CD1c-positive myeloid dendritic cell (primary cell): ENCODE measurements at regions not wholly inside any gene's neighbourhood (a gene's known extent, or its start where the extent isn't known, plus 50 kb on each side); places are given as distances from the start of the nearest gene placed in this dataset.
"Not testable (repeated sequence)": the region's sequence is repeated elsewhere in the genome, so short reads cannot be mapped to it uniquely, and the experiment has no call there.

Experiments
- DNase-seq: peaks from one replicate; pipeline ENCODE4 v3.0.0-alpha.2; 2016; ENCODE audit errors: extremely low spot score

DNA sequence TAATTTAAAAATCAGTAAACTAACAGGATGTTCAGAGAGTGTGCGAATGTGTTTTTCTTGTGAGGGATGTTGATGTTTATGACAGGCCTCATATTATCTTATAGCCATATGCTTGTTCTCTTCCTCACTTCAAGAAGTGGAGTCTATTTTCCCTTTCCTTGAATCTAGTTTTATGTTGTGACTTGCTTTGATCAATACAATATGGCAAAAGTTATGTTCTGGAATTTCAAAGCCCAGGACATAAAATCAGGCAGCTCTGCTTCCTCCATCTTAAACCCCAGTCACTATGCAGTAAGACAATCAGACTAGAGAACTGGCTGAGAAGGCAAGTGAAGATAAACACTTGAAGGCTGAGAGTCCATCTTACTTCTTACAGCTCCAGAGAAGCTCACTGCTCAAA lies 585.1 kb upstream of the NETO1 start:
- DNase-seq = no peak

GRCh38 chr18:73446502-73446901 lies 578.7 kb upstream of the NETO1 start:
- no peak for DNase-seq

DNA sequence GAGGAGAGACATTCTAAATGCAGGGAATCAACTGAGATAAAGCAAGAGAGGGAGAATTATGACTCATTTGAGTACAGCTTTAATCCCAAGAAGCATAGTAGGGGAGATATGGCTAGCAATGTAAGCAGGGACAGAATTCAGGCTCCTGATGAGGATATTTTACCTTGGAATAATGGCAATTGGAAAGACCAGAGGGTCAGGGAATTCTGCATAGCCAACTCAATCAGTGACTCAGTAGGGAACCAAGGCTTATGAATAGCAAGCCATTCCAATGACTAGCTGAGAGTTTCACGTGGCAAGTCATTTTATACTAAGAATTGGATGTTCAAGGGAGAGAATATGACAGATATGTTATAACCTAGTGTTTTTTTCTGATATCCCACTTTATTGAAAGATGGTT lies 563.8 kb upstream of the NETO1 start:
- no peak for DNase-seq

DNA sequence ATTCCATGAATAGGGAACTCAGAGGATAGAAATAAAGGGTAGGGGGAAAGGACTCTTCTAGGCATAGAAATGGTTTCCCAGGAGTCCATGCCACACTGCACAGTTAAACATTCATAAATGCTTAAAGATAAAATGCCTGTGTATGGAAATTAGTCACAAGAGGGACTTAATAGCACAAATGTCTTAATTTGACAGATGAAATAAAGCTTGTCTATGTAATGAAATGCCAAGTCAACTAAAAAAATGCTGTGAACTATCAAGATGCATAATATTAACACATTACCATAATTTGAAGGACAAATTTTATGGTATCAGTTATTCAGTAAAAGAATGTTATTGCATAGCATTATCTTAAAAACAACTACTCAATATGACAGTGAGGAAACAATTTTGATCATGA lies 553.2 kb upstream of the NETO1 start:
- DNase-seq = no peak

GRCh38 chr18:73419531-73419930 lies 551.7 kb upstream of the NETO1 start:
- no peak for DNase-seq

- DNase-seq = no peak
Measured at GRCh38 chr18:73414598-73414997, 546.8 kb upstream of the NETO1 start.

DNA sequence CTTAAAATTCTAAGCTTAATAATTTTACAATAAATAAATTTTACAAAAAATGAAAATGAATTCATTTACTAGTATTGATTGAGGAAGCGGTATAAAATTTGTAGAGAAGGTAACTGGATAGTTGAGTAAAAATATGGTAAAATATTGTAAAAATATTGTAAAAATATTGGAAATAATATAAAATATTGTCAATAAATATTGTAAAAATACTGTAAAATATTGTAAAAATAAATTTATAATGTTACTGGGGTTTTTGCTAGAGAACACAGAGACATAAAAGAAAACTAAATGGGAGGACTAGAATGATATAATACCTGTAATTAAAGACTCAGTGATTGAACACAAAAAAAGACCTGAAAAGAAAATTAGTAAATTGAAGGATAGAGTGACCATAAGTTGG lies 546.3 kb upstream of the NETO1 start:
- DNase-seq = no peak

DNA sequence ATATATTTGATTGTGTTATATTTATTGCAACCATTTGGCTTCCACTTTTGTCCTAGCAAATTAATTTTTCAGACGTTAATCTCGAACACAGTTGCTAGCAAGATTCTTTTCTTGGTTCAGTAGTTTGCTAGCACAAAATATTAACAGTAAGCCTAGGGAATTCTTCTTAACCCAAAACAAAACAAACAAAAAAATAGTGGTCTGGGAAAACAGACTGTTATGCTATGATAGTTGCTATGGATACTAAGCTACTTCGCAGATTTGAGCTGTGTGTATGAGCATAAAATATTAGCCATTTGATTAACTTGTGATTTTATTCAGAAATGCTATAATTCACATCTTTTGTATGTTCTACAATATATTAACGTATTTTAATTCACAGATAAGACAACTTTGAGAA lies 541.5 kb upstream of the NETO1 start:
- no peak for DNase-seq

DNA sequence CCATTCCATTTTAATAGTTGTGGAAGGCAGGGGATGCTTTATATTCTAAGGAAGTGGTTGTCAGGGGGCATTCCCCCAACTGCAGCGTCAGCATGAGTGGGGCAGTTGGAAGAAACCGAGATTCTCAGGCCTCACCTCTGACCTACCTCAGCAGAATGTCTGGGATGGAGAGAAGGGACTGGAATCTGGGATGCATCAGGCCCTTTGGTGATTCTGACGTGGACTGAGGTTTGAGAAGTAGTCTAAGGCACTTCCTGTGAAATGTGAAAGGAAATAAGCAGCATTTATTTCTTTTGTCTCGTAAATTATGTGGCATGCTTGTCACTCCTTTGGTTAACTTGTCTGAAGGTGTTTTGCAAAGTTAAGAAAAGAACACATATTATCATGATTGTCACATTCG lies 540.7 kb upstream of the NETO1 start:
- no peak for DNase-seq

- no peak for DNase-seq
Measured at GRCh38 chr18:73407506-73407905, 539.7 kb upstream of the NETO1 start.

DNA sequence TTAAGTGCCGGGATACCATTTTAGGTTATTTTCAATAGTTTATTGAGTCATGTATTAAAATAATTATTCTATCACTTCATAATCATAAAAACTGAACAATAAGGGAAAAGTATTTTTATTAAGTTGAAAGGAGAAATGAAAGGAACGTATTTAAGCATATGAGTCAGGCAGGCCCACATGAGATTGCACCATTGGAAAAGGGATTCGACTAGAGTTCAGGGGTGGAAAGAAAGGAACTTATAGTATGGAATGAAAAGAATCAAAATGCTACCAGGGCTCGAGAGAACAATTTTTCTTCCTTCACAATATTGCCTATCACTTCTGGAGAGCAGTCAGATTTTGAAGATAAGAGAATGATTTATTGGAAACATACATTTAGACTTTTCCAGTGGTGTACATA lies 516.5 kb upstream of the NETO1 start:
- DNase-seq = no peak

GRCh38 chr18:73381699-73382036 lies 513.9 kb upstream of the NETO1 start:
- no peak for DNase-seq

DNA sequence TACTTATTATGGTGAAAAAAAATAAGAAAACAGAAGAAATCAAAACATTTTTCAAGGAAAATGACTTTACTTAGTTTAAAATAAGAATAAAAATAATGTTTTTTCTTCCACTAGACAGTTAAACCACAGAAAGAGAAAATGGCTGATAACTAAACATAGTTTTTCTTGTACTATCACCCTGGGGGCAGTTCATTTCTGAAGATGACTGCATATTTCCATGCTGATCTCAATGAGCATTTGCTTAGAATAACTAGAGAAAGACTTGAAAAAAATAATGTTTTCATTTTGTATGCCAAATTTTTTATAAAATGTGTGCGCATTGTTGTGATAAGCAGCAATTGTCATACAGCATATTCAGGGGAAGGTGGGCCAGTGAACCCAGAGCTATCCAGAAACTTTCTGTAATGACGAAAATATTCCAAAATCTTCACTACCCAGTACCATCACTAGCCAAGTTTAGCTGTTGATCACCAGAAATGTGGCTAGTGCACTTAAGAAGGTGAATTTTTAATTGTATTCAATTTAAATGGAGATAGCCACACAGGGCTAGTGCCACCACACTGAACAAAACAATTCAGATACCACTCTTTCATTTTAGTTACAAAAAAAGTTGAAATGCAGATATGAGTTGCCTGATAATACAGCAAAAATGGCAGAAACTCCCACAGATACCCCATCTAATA lies 513.4 kb upstream of the NETO1 start:
- DNase-seq = no peak

GRCh38 chr18:73366713-73367112 lies 498.9 kb upstream of the NETO1 start:
- no peak for DNase-seq

DNA sequence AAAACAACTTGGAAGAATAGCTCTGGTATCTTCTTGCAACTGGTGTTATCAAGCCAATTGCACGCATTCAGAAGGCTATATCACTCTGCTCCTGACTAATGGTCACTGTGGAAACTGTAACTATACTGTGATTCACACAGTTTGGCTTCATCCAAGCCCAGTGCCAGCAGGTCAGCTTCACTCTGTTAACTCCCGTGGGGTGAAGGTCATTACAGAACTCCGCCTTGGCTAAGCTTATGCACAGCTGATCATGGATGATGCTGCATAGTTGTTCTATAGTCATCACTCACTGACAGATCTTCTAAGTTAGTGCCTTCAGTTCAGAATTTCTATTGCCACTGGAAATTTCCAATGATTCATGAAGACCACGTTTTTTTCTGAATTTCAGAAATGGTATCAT lies 497.2 kb upstream of the NETO1 start:
- DNase-seq = no peak

- DNase-seq = no peak
Measured at GRCh38 chr18:73355121-73355520, 487.3 kb upstream of the NETO1 start.

DNA sequence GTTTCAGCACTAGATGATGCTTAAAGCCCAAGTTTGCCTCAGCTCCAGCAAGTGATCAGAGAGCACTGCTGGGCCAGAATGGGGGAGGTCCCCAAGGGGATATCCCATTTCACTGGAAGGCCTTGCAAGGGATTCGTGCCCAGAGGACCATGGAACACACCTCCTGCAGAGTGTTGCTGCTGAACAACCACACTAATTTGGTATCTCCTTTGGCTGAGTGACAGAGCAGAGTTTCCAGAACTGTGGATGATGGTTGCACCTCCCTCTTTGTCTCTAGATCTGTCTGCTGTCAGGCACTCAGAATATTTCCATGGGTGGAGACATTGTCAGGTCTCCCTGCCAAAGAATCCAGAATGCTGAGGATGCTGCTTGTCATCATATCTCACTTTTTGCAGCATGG lies 484.8 kb upstream of the NETO1 start:
- DNase-seq = no peak

GRCh38 chr18:73340135-73340977 lies 472.6 kb upstream of the NETO1 start:
- no peak for DNase-seq

GRCh38 chr18:73331212-73331772 lies 463.5 kb upstream of the NETO1 start:
- DNase-seq = no peak

GRCh38 chr18:73330106-73330505 lies 462.3 kb upstream of the NETO1 start:
- not testable (repeated sequence) for DNase-seq

- DNase-seq = not testable (repeated sequence)
Measured at GRCh38 chr18:73324187-73324831, 456.5 kb upstream of the NETO1 start.

GRCh38 chr18:73318739-73319479 lies 451.1 kb upstream of the NETO1 start:
- no peak for DNase-seq
